ENCODE measurements at regions not wholly inside any gene's neighbourhood (a gene's known extent, or its start where the extent isn't known, plus 50 kb on each side); places are given as distances from the start of the nearest gene placed in this dataset.

DNA sequence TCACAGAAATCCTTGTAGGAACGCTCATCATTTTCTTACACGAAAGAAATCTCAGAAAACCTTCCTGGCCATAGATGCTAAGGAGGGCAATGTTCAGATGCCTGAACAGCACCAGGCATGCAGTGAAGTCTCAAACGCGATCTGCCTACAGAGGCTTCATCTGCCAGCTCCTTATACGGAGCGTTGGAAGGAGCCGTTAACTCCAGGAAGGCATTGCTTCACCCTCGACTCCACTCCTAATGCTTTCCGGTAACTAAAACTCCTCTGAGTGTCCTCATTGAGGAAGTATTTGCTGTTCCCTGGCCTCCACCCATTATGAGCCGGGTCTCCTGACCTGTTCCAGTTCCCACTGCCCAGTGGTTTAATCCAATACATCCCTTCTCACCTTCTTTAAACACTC lies 502.7 kb downstream of the BCL11B start:
- DNase-seq (ENCODE audit: extremely low read depth in 1 of 11, low read depth in 9 of 11, low spot score in 4 of 11): no peak

DNA sequence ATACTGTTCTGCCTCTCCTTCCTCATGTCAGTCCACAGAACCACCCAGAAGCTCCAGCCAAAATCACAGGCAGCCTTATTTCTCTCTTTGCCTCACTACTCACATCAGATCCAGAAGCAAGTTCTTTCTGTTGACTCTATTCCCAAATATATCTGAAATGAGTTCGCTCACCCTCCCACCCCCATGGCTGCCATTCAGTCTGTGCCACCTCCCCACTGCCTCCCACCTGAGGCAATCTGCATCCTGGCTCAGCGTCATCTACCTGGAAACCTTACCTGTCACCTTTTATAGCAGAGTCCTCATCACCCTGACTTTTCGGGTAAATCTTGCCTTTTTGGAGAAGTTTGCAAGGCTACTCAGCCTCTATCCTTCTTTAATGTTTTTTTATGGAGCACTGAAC lies 501.8 kb downstream of the BCL11B start:
- DNase-seq (ENCODE audit: extremely low read depth in 1 of 11, low read depth in 9 of 11, low spot score in 4 of 11): no peak

DNA sequence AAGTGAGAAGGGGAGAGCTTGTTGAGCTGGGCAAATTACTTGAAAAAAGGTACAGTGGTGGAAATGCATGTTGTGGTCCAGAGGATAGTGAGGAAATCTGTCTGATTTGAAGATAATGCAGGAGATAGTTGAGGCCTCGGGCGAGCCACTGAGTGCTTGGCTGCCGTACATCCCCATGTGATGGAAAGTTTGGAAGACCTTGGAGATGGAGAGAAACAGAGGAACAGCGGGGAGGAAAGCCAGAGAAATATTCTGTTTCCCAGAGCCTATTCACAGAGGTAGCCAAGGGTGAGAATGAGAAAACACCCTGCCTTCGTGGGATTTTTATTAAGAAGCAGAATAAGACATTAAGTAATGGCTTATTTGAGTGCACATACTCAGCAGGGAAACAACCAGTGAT lies 498.2 kb downstream of the BCL11B start:
- DNase-seq (ENCODE audit: extremely low read depth in 1 of 11, low read depth in 9 of 11, low spot score in 4 of 11): no peak

DNA sequence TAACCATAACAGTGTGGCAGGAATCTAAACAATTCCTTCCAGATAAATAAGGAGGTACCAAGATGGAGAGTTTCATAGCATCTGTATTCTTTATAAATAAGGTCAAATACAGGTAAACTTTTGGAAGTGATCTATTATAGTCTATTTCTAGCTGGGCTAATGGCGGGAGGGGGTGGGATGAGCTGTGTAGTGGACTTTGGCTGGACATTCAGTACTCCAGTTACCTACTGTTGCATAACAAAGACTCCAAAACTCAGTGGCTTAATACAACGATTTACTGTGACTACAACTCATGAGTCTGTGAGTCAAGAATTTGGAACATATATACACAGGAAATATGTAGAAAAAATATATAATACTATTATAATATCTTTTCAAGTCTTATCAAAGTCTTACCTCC lies 496.1 kb downstream of the BCL11B start:
- DNase-seq (ENCODE audit: extremely low read depth in 1 of 11, low read depth in 9 of 11, low spot score in 4 of 11): no peak

DNA sequence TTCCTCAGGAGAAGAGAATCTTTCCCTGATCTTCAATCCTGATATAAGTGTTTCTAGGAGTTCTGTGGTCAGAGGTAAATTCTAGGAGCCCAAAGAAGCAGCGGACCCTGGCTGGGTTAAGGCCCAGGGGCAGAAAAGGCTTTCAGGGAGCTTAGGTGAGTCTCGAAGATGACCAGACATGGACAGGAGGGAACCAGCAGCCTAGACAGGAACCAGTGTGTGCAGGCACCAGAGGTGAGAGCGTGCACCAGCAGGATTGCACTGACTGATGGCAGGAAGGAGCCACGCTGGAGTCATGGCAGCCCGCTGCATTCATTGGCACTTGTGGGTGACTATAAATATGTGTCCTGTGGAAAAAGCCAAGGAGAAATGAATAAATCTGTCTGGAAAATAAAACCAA lies 489.9 kb downstream of the BCL11B start:
- DNase-seq (ENCODE audit: extremely low read depth in 1 of 11, low read depth in 9 of 11, low spot score in 4 of 11): no peak

DNA sequence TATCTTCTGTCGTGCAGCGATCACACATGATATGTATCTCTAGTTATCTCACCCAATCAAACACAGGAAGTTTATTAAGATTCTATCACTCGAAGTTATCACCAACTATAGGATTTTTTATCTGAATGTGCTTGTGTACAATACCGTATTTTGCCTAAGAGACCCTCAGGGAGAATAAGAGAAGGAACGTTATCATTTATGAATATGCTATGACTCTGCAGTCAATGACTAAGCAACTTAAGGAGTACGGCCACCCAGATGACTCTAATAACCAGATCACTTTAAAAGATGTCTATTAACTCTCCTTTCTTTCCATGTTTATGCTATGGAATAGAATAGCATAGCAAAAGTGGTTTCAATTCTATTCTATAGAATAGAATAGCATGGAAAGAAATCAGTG lies 486.4 kb downstream of the BCL11B start:
- DNase-seq (ENCODE audit: extremely low read depth in 1 of 11, low read depth in 9 of 11, low spot score in 4 of 11): no peak

DNA sequence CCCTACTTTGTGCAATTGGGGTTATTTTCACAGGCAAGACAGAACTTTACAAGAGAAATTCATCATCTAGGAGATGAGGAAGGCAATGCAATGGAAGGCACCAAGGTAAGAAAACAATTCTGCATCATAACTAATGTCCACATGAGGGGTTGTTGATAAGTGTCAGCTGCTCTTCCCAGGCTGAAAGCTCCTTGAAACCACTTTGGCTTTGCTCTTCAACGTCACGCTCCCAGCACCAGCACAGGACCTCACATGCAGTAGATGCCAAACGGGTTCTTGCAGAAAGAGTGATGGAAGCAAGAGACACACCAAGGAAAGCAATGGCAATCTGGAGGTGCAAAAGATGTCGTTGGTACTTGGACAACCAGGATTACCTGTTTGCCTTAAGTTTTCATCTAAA lies 485.5 kb downstream of the BCL11B start:
- no peak for DNase-seq (ENCODE audit: extremely low read depth in 1 of 11, low read depth in 9 of 11, low spot score in 4 of 11)

DNA sequence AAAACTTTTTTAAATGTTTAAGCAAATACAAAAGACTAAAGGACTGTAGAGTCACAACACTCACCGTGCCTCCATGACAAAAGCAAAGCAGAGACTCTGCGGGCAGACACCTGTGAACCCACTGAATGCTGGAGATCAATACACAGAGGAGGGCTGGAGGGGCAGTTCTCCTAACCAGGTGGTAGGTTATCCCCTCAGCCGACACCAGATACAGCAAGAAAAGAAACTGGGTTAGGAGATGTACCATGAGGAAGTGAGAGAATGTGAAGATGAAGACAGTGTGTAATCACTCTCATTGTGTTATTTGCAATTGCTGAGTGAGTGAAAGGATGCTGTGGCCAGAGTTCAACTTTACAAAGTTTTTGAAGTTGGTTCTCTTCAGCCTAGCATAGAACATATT lies 480.3 kb downstream of the BCL11B start:
- DNase-seq (ENCODE audit: extremely low read depth in 1 of 11, low read depth in 9 of 11, low spot score in 4 of 11): no peak

DNA sequence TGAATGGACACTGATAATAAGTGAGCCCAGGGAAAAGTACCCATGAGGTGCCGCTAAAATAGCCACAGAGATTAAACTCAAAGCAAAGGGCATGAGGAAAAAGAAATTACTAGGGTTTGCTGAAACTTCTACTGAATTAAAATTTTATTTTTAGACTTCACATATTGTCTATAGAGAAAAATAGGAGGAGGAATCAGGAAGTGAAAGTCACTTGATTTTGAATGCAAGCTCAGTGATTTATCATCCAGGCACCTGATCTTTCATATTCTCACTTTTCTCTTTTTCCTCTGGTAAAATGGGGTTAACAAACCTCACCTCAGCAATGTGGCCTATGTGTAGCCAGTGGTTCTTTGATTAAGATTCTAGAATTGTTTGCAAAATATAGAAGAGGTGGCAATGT lies 479.8 kb downstream of the BCL11B start:
- no peak for DNase-seq (ENCODE audit: extremely low read depth in 1 of 11, low read depth in 9 of 11, low spot score in 4 of 11)

DNA sequence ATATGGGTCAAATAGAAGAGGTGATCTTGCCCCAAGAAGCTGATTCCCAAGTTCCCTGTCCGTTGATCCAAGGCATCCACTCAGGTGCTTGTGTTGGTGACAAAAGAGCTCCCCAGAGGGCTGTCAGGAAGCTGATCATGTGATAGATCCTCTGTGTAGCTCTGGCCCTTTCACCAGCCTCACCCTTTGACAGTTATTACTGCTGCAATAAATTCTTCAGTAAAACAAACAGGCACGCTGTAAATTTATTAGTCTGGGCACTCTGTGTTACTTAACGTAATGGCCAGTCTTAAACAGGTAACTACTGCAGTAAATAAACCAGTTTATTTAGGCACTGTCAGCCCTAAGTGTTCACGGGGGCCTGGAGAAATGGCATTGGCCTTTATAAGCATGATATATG lies 473.9 kb downstream of the BCL11B start:
- DNase-seq (ENCODE audit: extremely low read depth in 1 of 11, low read depth in 9 of 11, low spot score in 4 of 11): no peak

DNA sequence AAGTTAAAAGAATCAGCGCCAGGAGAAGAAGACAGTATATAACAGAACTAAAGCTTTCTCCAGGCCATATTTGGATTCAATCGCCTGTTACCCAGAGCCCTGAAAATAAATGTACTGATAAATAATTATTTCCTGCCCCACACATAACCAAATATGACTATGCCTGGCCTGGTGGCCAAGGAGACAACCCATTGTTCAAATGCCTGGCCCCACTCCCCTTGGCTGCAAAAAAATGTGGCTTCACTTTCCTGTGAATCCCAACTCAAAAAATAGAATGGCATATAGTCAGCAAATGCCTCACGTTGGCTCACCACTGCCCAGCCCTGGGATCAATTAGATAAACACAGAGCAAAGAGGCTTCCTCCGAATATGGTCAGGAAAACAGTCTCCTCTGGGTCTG lies 472.1 kb downstream of the BCL11B start:
- DNase-seq (ENCODE audit: extremely low read depth in 1 of 11, low read depth in 9 of 11, low spot score in 4 of 11): no peak

DNA sequence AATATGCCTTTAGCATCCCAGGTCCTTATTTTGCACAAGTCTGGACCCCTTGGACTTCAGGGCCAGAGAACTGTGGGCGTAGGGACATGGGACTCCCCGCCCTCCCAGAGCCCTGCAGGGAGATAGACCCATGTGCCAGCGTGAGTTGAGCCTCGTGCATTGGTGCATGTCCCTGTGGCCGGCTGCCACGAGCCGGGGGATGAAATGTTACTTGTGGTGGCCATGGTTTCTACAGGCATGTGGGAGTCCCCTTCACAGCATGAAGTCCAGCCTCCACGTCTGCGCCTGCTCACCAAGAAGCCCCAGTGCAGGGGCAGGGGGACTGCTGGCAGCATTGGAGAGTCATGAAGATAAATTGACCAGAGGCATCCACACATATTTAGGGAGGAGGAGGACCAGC lies 470.0 kb downstream of the BCL11B start:
- DNase-seq (ENCODE audit: extremely low read depth in 1 of 11, low read depth in 9 of 11, low spot score in 4 of 11): no peak

DNA sequence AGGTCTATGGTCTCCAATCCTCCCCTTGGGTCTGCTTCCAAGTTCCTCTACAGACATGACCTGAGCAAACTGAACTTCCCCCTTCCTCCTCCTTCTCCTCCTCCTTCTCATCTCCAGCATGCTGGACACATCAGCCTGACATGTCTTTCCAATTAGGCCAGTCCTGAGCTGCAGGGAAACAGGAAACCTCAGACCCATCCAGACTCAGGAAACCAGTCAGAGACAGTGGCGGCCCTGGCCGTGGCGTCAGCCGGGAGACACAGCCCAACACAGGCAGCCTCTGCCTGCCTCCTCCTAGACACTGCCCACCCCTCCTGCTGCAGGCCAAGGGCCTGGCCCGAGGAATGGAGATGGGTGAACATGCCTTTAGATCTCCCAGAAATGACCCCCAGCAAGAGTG lies 468.8 kb downstream of the BCL11B start:
- no peak for DNase-seq (ENCODE audit: extremely low read depth in 1 of 11, low read depth in 9 of 11, low spot score in 4 of 11)

DNA sequence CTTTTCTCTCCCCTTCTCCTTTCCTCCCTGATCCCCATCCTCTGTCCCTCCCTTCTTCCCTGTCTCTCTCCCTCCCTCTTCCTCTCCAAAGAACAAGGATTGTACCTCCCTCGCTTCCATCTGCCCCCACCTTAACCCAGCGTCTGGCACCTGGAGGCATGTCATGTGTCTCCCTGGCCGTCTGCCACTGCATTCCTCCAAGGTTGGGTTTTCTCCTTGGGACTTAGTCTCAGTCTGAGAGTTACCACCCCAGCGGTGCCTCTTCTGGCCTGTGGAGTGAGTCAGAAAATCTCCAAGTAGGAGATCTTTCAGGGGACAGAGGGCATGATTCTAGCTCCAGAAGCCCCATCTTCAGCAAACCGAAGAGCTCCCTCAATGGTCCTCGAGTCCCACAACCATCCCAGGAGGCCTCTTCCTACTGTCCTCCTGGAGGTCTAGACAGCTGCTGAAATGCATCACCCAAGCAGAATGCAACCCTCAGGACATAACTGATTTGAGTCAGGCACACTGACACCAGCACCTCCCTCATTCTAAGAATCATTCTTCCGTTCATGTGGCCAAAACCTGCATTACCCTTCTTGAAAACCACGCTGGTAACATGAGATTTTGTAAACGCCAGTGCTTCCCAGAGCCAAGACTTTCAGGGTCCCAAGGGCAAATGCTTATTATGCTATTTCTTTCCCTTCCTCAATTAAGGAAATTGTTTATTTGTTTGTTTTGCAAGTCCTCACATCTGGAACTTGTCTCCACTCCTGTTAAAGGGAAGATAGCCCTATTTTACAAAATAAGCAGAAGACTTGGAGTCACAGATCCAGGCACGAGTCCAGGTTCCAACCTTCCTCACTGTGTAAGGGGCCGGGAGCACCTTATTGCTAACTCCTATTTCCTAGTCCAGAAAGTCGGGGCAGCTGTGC lies 463.2 kb downstream of the BCL11B start:
- DNase-seq (ENCODE audit: extremely low read depth in 1 of 11, low read depth in 9 of 11, low spot score in 4 of 11): no peak

DNA sequence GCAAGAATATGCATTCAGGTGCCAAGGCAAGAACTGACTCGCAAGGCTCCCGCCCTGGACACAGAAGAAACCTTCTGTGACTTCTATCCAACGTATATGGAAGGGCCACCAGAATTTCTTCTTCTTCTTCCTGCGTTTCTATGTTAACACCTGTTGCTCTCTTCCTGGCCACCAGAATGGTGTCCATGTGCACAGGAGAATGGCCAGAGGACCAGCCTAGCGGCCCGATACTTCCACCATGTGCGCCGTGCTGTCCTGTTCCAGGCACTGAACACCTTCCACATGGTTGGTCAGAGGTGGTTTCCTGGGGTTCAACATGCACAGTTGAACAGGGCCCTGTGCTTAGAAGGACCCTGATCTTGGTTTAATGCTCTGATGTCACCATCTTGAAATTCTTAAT lies 455.8 kb downstream of the BCL11B start:
- no peak for DNase-seq (ENCODE audit: extremely low read depth in 1 of 11, low read depth in 9 of 11, low spot score in 4 of 11)

DNA sequence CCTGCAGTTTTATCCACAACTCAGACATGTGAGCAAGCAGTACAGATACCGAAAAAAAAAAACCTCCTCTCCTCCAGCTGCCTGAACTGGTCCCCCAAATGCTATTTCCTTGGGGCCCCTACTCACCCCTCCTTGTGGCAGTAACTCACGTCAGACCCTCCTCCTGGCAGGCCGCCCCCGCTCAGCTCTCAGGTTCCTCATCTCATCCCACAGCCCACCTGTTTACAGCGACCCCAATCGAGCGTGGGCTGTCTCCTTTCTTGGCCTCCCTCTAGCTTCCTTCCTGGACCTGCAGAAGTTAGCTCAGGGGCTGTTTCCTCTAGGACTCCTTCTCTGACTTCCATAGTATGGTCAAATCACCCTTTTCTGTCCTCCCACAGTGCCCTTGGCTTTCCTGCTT lies 455.3 kb downstream of the BCL11B start:
- DNase-seq (ENCODE audit: extremely low read depth in 1 of 11, low read depth in 9 of 11, low spot score in 4 of 11): no peak

DNA sequence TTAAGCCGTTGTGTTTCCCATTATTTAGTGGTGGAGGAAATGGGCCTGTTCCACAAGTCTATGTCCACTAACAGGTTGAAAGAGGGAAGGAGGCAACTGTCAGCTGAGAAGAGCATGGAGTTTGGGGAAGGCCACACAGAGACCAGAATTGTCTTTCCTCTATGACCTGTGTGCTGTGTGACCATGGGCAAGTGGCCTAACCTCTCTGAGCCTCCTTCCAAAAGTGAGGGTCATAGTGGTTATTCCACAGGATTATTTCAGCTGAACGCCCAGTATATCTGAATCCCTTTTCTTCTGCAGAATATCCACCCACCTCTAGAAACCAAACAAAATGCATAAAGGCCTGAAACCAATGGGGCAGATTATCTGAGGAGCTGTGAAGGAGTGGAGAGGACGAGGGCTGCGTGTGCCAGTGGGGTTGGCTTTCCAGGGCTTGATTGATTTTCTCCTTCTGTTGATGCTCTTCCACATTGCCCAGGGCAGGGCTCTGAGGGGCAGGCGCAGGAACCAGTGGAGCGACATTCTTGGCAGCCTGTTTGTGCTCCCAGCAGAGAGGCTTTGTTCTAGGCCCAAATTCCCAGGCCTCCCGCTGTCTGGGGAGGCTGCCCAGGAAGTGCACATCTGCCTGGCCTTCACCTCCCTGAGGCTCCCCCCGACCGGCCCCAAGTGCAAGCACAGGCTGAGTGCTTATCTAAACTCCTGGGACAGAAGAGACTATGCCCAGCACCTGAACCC lies 452.7 kb downstream of the BCL11B start:
- peak in 1 of 11 donors; percentile 32 for DNase-seq (ENCODE audit: extremely low read depth in 1 of 11, low read depth in 9 of 11, low spot score in 4 of 11)

DNA sequence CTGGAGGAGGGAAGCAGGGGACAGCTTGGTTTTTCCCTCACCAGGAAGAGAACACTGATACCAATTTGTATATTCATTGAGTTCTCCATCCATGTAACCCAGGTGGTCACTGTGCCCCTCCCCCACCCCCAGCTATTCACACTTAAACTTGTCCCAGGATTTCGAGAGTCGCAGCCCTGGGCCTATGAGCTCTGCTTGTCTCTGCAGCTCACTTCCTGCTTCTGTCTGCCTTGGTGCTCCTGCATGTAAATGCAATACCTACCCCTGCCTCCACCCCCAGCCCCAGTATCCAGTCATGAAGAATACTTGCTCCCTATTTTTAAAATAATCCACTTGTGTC lies 452.2 kb downstream of the BCL11B start:
- DNase-seq (ENCODE audit: extremely low read depth in 1 of 11, low read depth in 9 of 11, low spot score in 4 of 11): no peak

DNA sequence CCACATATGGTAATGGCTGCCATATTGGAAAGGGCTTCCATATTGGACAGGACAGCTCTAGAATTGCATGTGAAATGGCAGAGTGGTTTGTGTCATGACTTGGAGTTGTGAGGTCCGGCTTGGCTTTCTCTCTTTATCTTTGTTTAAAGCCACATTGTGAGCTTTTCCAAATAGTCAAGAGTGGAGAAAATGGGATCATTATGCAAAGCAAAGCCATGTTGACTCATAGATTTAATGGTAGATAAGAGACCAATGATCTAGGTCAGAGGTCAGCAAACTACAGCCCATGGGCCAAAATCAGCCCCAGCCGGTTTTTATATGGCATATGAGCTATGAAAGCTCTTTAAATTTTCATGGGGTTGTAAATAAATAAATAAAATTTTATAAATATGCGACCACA lies 449.1 kb downstream of the BCL11B start:
- DNase-seq (ENCODE audit: extremely low read depth in 1 of 11, low read depth in 9 of 11, low spot score in 4 of 11): no peak

DNA sequence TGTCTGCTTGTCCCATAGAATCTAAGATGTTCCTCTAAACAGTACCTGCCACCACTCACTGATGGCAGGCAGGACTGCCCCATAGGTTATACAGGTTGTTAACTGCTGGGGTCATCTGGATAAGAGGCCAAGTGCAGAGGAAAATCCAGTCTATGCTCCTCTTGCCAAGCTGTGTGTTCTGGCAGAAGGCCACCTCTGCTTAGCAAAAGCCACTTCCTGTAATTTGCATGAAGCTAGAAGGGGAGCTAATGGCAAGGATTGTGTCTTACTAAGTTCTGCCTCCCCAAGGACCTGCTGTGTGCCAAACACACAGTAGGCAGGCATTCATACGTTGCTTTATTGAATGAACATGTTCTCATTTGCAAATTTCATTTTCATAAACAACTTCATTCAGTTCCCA lies 445.4 kb downstream of the BCL11B start:
- no peak for DNase-seq (ENCODE audit: extremely low read depth in 1 of 11, low read depth in 9 of 11, low spot score in 4 of 11)

DNA sequence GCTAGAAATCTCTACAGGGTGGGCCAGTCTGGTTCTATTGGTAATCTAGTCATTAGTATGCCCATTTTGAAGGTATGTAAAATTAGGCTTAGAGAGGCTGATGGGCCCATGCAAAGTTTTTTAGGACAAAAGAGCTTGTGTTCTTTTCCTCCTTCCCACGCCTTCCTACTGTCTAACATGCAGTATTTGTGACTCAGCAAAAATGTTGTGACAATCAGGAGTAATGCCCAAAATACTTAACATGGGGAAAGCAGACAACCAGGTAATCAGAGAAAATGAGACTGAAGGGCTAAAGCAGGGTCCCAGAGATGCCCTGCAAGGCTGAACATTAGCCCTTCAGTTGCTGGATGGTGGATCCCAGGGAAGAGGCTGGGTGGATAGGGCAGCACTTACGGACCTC lies 437.9 kb downstream of the BCL11B start:
- DNase-seq (ENCODE audit: extremely low read depth in 1 of 11, low read depth in 9 of 11, low spot score in 4 of 11): no peak
